Hepatocyte (in vitro differentiated cells): ENCODE measurements at regions not wholly inside any gene's neighbourhood (a gene's known extent, or its start where the extent isn't known, plus 50 kb on each side); places are given as distances from the start of the nearest gene placed in this dataset.
"Not testable (repeated sequence)": the region's sequence is repeated elsewhere in the genome, so short reads cannot be mapped to it uniquely, and the experiment has no call there.

Source experiments
- DNase-seq: peaks from one replicate; pipeline ENCODE4 v3.0.0-alpha.2; 2016; ENCODE audit warnings: low spot score
- H2AFZ ChIP-seq: fragments of 200-600 bp; sonication (generic); 2 replicates; pipeline ENCODE4 v1.6.0; 2016; ENCODE audit warnings: antibody characterized with exemption, mild to moderate bottlenecking
- H3K27ac ChIP-seq: fragments of 200-600 bp; sonication (generic); 2 replicates; pipeline ENCODE4 v1.5.1; 2016; ENCODE audit warnings: mild to moderate bottlenecking
- H3K27me3 ChIP-seq: fragments of 200-600 bp; sonication (generic); 2 replicates; pipeline ENCODE4 v1.6.1; 2016
- H3K36me3 ChIP-seq: fragments of 200-600 bp; sonication (generic); replicated peaks from 2 replicates; pipeline ENCODE4 v1.5.1; 2016; ENCODE audit warnings: low read depth; ENCODE audit not compliant: insufficient read depth
- H3K4me1 ChIP-seq: fragments of 200-600 bp; sonication (generic); 2 replicates; pipeline ENCODE4 v1.5.1; 2016; ENCODE audit warnings: mild to moderate bottlenecking, moderate library complexity; ENCODE audit not compliant: insufficient read depth
- H3K4me2 ChIP-seq: fragments of 200-600 bp; sonication (generic); 2 replicates; pipeline ENCODE4 v1.6.0; 2016
- H3K4me3 ChIP-seq: fragments of 200-600 bp; sonication (generic); 2 replicates; pipeline ENCODE4 v1.5.1; 2016; ENCODE audit warnings: mild to moderate bottlenecking
- H3K79me2 ChIP-seq: fragments of 200-600 bp; sonication (generic); 2 replicates; pipeline ENCODE4 v1.6.0; 2017; ENCODE audit warnings: mild to moderate bottlenecking
- H3K9me2 ChIP-seq: fragments of 200-600 bp; sonication (generic); replicated peaks from 2 replicates; pipeline ENCODE4 v1.6.0; 2017; ENCODE audit warnings: mild to moderate bottlenecking; ENCODE audit not compliant: insufficient read depth
- H3K9me3 ChIP-seq: fragments of 200-600 bp; sonication (generic); 2 replicates; pipeline ENCODE4 v1.5.1; 2016; ENCODE audit warnings: low read depth, mild to moderate bottlenecking
- H4K20me1 ChIP-seq: fragments of 200-600 bp; sonication (generic); 2 replicates; pipeline ENCODE4 v1.6.0; 2016; ENCODE audit warnings: mild to moderate bottlenecking; ENCODE audit not compliant: insufficient read depth, poor library complexity, severe bottlenecking
- EZH2 ChIP-seq: fragments of 200-600 bp; sonication (generic); IDR thresholded peaks from 2 replicates; pipeline ENCODE4 v1.6.1; 2016; ENCODE audit warnings: antibody characterized with exemption, mild to moderate bottlenecking, borderline replicate concordance
- EZH2phosphoT487 ChIP-seq: fragments of 200-600 bp; sonication (generic); IDR thresholded peaks from one replicate; pipeline ENCODE4 v1.6.1; 2018; ENCODE audit warnings: antibody characterized with exemption, mild to moderate bottlenecking, low read depth, moderate library complexity; ENCODE audit not compliant: unreplicated experiment, severe bottlenecking
- WGBS: methylation state at CpG from one replicate; pipeline ENCODE4 v1.1.6; 2016; ENCODE audit warnings: low lambda C conversion rate; ENCODE audit errors: missing lambda C conversion rate; 5-methylcytosine and 5-hydroxymethylcytosine counted together
- TF ChIP-seq, protein P1 (sequence below): fragments of 200-600 bp; sonication (generic); IDR thresholded peaks from 2 replicates; pipeline ENCODE4 v1.5.1; 2016; ENCODE audit warnings: antibody characterized with exemption, mild to moderate bottlenecking; ENCODE audit not compliant: poor library complexity

DNA sequence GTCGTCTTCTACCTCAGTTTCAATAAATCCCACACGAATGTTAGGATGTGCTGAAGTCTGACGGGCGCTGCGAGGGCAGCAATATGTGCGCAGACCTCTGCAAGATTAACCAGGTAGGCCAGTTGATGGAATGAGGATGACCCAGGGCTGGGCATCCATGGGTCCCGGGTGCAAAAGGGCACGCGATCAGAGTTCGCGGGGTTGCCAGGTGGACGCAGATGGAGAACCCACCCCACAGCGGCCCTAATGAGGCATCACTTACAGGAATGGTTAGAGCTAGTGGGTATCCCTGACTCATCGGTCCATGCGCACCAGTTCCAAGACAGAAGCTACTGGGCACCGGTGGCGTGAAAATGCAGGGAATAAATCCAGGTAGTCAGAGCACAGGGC, 2116.0 kb downstream of the TP53TG3F start:
- Histone ChIP-seq H3K9me3 (no peaks in the 10 kb centered on the region), H3K4me2 (no peak overlapping the region), H3K4me1 (no peaks in the 10 kb centered on the region), H4K20me1 (no peaks in the 10 kb centered on the region), H3K79me2 (no peaks in the 10 kb centered on the region), H3K27ac (no peak overlapping the region), H3K4me3 (no peak overlapping the region), H3K27me3 (no peaks in the 10 kb centered on the region), H3K36me3 (no peaks in the 10 kb centered on the region), H3K9me2 (no peaks in the 10 kb centered on the region), H2AFZ (no peak overlapping the region)
- WGBS: 96% methylated on average over 17 of the region's 17 CpGs
- TF ChIP-seq, protein P1, sequence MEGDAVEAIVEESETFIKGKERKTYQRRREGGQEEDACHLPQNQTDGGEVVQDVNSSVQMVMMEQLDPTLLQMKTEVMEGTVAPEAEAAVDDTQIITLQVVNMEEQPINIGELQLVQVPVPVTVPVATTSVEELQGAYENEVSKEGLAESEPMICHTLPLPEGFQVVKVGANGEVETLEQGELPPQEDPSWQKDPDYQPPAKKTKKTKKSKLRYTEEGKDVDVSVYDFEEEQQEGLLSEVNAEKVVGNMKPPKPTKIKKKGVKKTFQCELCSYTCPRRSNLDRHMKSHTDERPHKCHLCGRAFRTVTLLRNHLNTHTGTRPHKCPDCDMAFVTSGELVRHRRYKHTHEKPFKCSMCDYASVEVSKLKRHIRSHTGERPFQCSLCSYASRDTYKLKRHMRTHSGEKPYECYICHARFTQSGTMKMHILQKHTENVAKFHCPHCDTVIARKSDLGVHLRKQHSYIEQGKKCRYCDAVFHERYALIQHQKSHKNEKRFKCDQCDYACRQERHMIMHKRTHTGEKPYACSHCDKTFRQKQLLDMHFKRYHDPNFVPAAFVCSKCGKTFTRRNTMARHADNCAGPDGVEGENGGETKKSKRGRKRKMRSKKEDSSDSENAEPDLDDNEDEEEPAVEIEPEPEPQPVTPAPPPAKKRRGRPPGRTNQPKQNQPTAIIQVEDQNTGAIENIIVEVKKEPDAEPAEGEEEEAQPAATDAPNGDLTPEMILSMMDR: no peak
- TF ChIP-seq EZH2phosphoT487: no peak
- TF ChIP-seq EZH2: no peak
- DNase-seq: no peak

DNA sequence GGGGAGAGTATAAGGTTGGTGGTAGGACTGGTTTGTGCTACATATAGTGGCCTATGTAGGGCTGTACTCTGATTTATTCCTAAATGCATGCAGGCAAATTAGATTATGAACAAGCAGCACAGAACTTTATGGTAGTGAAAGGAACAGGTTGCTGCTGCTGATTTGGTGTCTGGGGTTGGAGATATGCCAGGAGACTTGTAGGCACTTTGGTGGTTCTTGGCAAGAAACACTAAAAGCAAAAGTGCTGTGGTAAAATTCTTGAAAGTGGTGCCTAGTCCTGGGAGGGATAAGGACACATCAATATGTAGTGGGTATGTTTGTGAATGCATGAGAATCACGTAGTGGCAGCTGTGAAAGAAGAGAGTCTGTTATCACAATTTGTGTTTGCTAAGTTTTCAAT, 2126.0 kb downstream of the TP53TG3F start:
- WGBS: 22% methylated on average over 1 of the region's 1 CpG
- H4K20me1 ChIP-seq: no peaks in the 10 kb centered on the region

DNA sequence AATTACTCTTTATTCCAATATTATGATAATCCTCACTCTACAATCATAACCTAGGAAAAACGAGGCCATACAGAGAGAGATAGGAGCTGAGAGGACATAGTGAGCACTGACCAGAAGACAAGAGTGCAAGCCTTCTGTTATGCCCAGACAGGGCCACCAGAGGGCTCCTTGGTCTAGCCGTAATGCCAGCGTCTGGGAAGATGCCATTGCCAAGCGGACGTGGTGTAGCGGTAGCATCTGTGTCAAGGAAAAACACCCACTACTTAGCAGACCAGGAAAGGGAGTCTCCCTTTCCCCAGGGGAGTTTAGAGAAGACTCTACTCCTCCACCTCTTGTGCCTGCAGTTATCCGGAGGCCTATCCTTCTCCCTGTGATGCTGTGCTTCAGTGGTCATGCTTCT, 2131.5 kb downstream of the TP53TG3F start:
- not testable (repeated sequence) for H3K27ac ChIP-seq, H2AFZ ChIP-seq, H3K9me3 ChIP-seq, H3K27me3 ChIP-seq, H3K79me2 ChIP-seq, H4K20me1 ChIP-seq, H3K36me3 ChIP-seq, DNase-seq, H3K4me1 ChIP-seq, H3K4me3 ChIP-seq, H3K4me2 ChIP-seq, H3K9me2 ChIP-seq
- 64% methylated on average over 7 of the region's 7 CpGs for WGBS

More for the DNA sequence above, 2126.0 kb downstream of the TP53TG3F start:
- H3K36me3 ChIP-seq: no peaks in the 10 kb centered on the region
- no peaks in the 10 kb centered on the region for H3K9me2 ChIP-seq
- H3K79me2 ChIP-seq: no peaks in the 10 kb centered on the region
- H3K4me3 ChIP-seq: no peak overlapping the region
- H2AFZ ChIP-seq: no peak overlapping the region
- no peak for TF ChIP-seq EZH2phosphoT487
- no peak for TF ChIP-seq EZH2
- TF ChIP-seq, protein P1: no peak
- no peak overlapping the region for H3K4me2 ChIP-seq
- no peaks in the 10 kb centered on the region for H3K27me3 ChIP-seq
- no peaks in the 10 kb centered on the region for H3K4me1 ChIP-seq
- no peaks in the 10 kb centered on the region for H3K9me3 ChIP-seq
- no peak overlapping the region for H3K27ac ChIP-seq
- DNase-seq: no peak

DNA sequence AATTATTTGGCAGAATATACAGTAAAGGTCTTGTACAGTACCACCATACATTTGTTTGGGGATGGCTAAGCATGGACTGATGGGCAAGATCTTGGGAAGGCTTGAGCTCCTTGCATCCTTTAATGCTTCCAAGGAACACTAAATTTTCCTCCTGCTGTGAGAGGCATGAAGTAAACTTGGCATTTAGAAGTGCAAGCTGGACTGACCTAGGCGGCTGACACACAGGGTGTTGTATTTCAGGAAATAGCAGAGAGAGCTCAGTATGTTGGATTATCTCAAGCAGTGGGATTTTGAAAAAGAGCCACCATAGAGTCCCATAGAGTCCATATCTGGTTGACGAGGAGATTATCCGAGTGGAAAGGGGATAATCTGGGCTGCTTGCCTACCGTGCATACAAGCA, 2137.1 kb downstream of the TP53TG3F start:
- no peaks in the 10 kb centered on the region for H3K4me1 ChIP-seq
- TF ChIP-seq EZH2phosphoT487 (no peak), EZH2 (no peak)
- TF ChIP-seq, protein P1: no peak
- no peaks in the 10 kb centered on the region for H4K20me1 ChIP-seq
- H3K27me3 ChIP-seq: no peaks in the 10 kb centered on the region
- no peak overlapping the region for H2AFZ ChIP-seq
- no peaks in the 10 kb centered on the region for H3K9me2 ChIP-seq
- H3K9me3 ChIP-seq: no peaks in the 10 kb centered on the region
- WGBS: 73% methylated on average over 4 of the region's 4 CpGs
- no peak overlapping the region for H3K4me3 ChIP-seq
- no peak overlapping the region for H3K4me2 ChIP-seq
- no peaks in the 10 kb centered on the region for H3K36me3 ChIP-seq
- H3K27ac ChIP-seq: no peak overlapping the region
- no peak for DNase-seq
- no peaks in the 10 kb centered on the region for H3K79me2 ChIP-seq
